OCI-LY1 (cell line): ENCODE measurements at regions not wholly inside any gene's neighbourhood (a gene's known extent, or its start where the extent isn't known, plus 50 kb on each side); places are given as distances from the start of the nearest gene placed in this dataset.
"Not testable (repeated sequence)": the region's sequence is repeated elsewhere in the genome, so short reads cannot be mapped to it uniquely, and the experiment has no call there.

Source experiments
- H2AFZ ChIP-seq: fragments of 200-600 bp; sonication (generic), shearing (Covaris generic); 2 replicates; pipeline ENCODE4 v1.6.0; 2014; ENCODE audit warnings: antibody characterized with exemption, mild to moderate bottlenecking, low read length
- H3F3A ChIP-seq: fragments of 200-600 bp; sonication (generic), shearing (Covaris generic); 2 replicates; pipeline ENCODE4 v1.6.0; 2014; ENCODE audit warnings: mild to moderate bottlenecking, antibody characterized with exemption, low read length, moderate library complexity; ENCODE audit not compliant: insufficient read depth
- H3K27ac ChIP-seq: fragments of 200-600 bp; sonication (generic); 2 replicates; pipeline ENCODE4 v1.5.1; 2014; ENCODE audit warnings: low read length, mixed run types, mild to moderate bottlenecking, low read depth; ENCODE audit not compliant: poor library complexity, severe bottlenecking
- H3K27me3 ChIP-seq: fragments of 200-600 bp; sonication (generic); 2 replicates; pipeline ENCODE4 v1.6.0; 2014; ENCODE audit warnings: antibody characterized with exemption, mild to moderate bottlenecking, low read length, moderate library complexity; ENCODE audit not compliant: insufficient read depth
- H3K36me3 ChIP-seq: fragments of 200-600 bp; sonication (generic); 2 replicates; pipeline ENCODE4 v1.6.1; 2014; ENCODE audit warnings: mild to moderate bottlenecking, antibody characterized with exemption, low read length, moderate library complexity, mixed read lengths; ENCODE audit not compliant: insufficient read depth
- H3K4me1 ChIP-seq: fragments of 200-600 bp; sonication (generic); 2 replicates; pipeline ENCODE4 v1.5.1; 2014; ENCODE audit warnings: mild to moderate bottlenecking, low read length, moderate library complexity; ENCODE audit not compliant: insufficient read depth, severe bottlenecking
- H3K4me2 ChIP-seq: fragments of 200-600 bp; sonication (generic), shearing (Covaris generic); 2 replicates; pipeline ENCODE4 v1.6.1; 2014; ENCODE audit warnings: low read length
- H3K4me3 ChIP-seq: fragments of 200-600 bp; sonication (generic); 2 replicates; pipeline ENCODE4 v1.5.1; 2014; ENCODE audit warnings: low read length, low read depth, mild to moderate bottlenecking, mixed read lengths; ENCODE audit not compliant: poor library complexity, severe bottlenecking
- H3K79me2 ChIP-seq: fragments of 200-600 bp; shearing (Covaris generic); 2 replicates; pipeline ENCODE4 v1.6.1; 2016; ENCODE audit warnings: mixed run types, low read length, mixed read lengths; ENCODE audit not compliant: insufficient read depth
- H3K9ac ChIP-seq: fragments of 200-600 bp; sonication (generic), shearing (Covaris generic); 2 replicates; pipeline ENCODE4 v1.6.1; 2014; ENCODE audit warnings: mild to moderate bottlenecking, low read length, mixed read lengths
- H3K9me2 ChIP-seq: fragments of 200-600 bp; sonication (generic), shearing (Covaris generic); 2 replicates; pipeline ENCODE4 v1.6.1; 2014; ENCODE audit warnings: low read depth, mild to moderate bottlenecking, low read length, mixed read lengths
- H3K9me3 ChIP-seq: fragments of 200-600 bp; shearing (Covaris generic); 2 replicates; pipeline ENCODE4 v1.6.1; 2014; ENCODE audit warnings: low read length, mixed read lengths
- H4K20me1 ChIP-seq: fragments of 200-600 bp; sonication (generic), shearing (Covaris generic); 2 replicates; pipeline ENCODE4 v1.6.0; 2016; ENCODE audit warnings: mild to moderate bottlenecking, low read length; ENCODE audit not compliant: insufficient read depth
- CTCF ChIP-seq: fragments of 200-600 bp; sonication (generic), shearing (Covaris generic); IDR thresholded peaks from 2 replicates; pipeline ENCODE4 v1.5.1; 2017; ENCODE audit warnings: mild to moderate bottlenecking, antibody characterized with exemption, low read length, moderate library complexity, mixed read lengths
- EZH2 ChIP-seq: fragments of 200-600 bp; sonication (generic), shearing (Covaris generic); IDR thresholded peaks from 2 replicates; pipeline ENCODE4 v1.8.0; 2017; ENCODE audit warnings: borderline replicate concordance, mixed run types, mild to moderate bottlenecking, antibody characterized with exemption, low read length, moderate library complexity, mixed read lengths

GRCh38 chr14:37673439-37673838, 78.0 kb downstream of the TTC6 start:
- Histone ChIP-seq H2AFZ (no peak overlapping the region), H3K9ac (no peak overlapping the region), H4K20me1 (no peaks in the 10 kb centered on the region), H3K79me2 (no peaks in the 10 kb centered on the region), H3F3A (no peaks in the 10 kb centered on the region), H3K27me3 (no peaks in the 10 kb centered on the region), H3K4me1 (no peaks in the 10 kb centered on the region), H3K4me3 (no peak overlapping the region), H3K9me2 (no peaks in the 10 kb centered on the region), H3K27ac (no peak overlapping the region), H3K4me2 (no peak overlapping the region), H3K36me3 (no peaks in the 10 kb centered on the region), H3K9me3 (no peaks in the 10 kb centered on the region)
- no peak for TF ChIP-seq EZH2
- TF ChIP-seq CTCF: no peak

GRCh38 chr14:37678916-37679315, 83.5 kb downstream of the TTC6 start:
- Histone ChIP-seq H3K27me3 (no peaks in the 10 kb centered on the region), H3K4me3 (no peak overlapping the region), H3K9me3 (no peaks in the 10 kb centered on the region), H3K9ac (no peak overlapping the region), H3K4me2 (no peak overlapping the region), H2AFZ (no peak overlapping the region), H3F3A (no peaks in the 10 kb centered on the region), H3K27ac (no peak overlapping the region), H3K36me3 (no peaks in the 10 kb centered on the region), H3K9me2 (no peaks in the 10 kb centered on the region), H3K79me2 (no peaks in the 10 kb centered on the region), H3K4me1 (no peaks in the 10 kb centered on the region), H4K20me1 (no peaks in the 10 kb centered on the region)
- TF ChIP-seq CTCF (no peak), EZH2 (no peak)

- no peaks in the 10 kb centered on the region for H3F3A ChIP-seq
- no peaks in the 10 kb centered on the region for H3K27me3 ChIP-seq
- no peak for TF ChIP-seq EZH2
- no peak for TF ChIP-seq CTCF
- no peak overlapping the region for H3K4me2 ChIP-seq
- H3K27ac ChIP-seq: no peak overlapping the region
- no peaks in the 10 kb centered on the region for H4K20me1 ChIP-seq
- no peak overlapping the region for H3K4me3 ChIP-seq
- no peak overlapping the region for H2AFZ ChIP-seq
- no peak overlapping the region for H3K9ac ChIP-seq
- no peaks in the 10 kb centered on the region for H3K36me3 ChIP-seq
- no peaks in the 10 kb centered on the region for H3K9me3 ChIP-seq
- H3K9me2 ChIP-seq: no peaks in the 10 kb centered on the region
- no peaks in the 10 kb centered on the region for H3K79me2 ChIP-seq
- H3K4me1 ChIP-seq: no peaks in the 10 kb centered on the region
Measured at GRCh38 chr14:37681486-37681885, 86.1 kb downstream of the TTC6 start.

- H3K79me2 ChIP-seq: not testable (repeated sequence)
Measured at GRCh38 chr14:37692680-37693079, 97.3 kb downstream of the TTC6 start.

GRCh38 chr14:37693420-37693819, 98.0 kb downstream of the TTC6 start:
- not testable (repeated sequence) for H3K9ac ChIP-seq, H2AFZ ChIP-seq, H3K27ac ChIP-seq, H3K9me3 ChIP-seq, H3K27me3 ChIP-seq, H4K20me1 ChIP-seq, H3F3A ChIP-seq, H3K36me3 ChIP-seq, H3K9me2 ChIP-seq, H3K4me2 ChIP-seq, H3K4me3 ChIP-seq, H3K4me1 ChIP-seq, H3K79me2 ChIP-seq

More at GRCh38 chr14:37692680-37693079, 97.3 kb downstream of the TTC6 start:
- not testable (repeated sequence) for H3F3A ChIP-seq, H3K4me1 ChIP-seq, H3K27me3 ChIP-seq, H3K36me3 ChIP-seq, H3K27ac ChIP-seq, H3K4me2 ChIP-seq, H4K20me1 ChIP-seq, H3K9me2 ChIP-seq, H2AFZ ChIP-seq, H3K9ac ChIP-seq, H3K4me3 ChIP-seq, H3K9me3 ChIP-seq
